HG02938 (cell line): ENCODE measurements at regions not wholly inside any gene's neighbourhood (a gene's known extent, or its start where the extent isn't known, plus 50 kb on each side); places are given as distances from the start of the nearest gene placed in this dataset.
"Not testable (repeated sequence)": the region's sequence is repeated elsewhere in the genome, so short reads cannot be mapped to it uniquely, and the experiment has no call there.

Experiments
- ATAC-seq: cut with Tn5 transposase; IDR thresholded peaks from one replicate; pipeline ENCODE4 v1.9.1; 2021; ENCODE audit warnings: mild to moderate bottlenecking, moderate library complexity; ENCODE audit not compliant: unreplicated experiment

DNA sequence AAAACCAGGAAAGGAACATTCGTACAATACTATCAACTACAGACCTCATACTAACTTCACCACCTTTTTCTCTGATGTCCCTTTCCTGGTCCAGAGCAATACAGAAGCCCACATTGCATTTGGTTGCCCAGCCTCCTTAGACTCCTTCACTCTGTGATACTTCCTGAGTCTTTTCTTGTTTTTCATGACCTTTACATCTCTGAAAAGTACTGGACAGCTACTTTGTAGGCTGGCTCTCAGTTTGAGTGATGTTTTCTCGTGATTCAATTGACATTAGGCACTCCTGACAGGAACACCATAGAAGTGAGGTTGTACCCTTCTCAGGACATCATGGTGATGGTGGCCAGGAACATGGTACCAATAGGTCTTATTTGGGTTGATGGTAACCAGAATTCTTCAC lies 185.9 kb upstream of the SLC39A10 start:
- ATAC-seq = no peak

DNA sequence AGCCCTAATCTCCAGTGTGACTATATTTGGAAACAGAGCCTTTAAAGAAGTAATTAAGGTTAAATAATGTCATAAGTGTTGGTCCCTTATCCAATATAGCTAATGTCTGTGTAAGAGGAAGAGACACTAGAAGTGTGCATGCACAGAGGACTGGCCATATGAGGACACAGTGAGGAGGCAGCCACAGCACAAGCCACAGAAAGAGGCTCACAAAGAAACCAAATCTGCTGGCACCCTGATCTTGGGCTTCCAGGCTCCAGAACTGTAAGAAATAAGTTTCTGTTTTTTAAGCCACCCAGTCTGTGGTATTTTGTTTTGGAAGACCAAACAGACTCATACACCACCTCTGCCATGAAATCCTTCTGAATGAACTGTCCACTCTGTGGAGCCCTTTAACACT lies 186.4 kb upstream of the SLC39A10 start:
- ATAC-seq = no peak

GRCh38 chr2:195468771-195469170 lies 188.3 kb upstream of the SLC39A10 start:
- ATAC-seq = peak; percentile 86

GRCh38 chr2:195466427-195466826 lies 190.6 kb upstream of the SLC39A10 start:
- no peak for ATAC-seq

GRCh38 chr2:195461010-195461409 lies 196.0 kb upstream of the SLC39A10 start:
- ATAC-seq = no peak

DNA sequence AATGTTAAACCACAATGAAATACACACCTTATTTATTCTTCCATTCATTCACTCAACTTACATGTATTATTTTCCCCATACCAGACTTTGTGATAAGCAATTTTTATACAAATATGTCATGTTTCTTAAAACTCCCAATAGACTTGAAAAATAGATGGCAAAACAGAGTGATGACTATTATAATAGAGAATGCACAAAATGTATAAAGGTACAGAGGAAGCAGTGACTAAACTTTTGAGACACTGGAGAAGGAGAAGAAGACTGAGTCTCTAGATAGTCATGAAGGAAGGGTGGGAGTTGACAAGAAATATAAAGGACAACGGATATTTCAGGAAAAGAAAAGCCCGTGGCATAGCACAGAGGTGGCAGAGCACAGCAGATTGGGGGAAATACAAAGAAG lies 198.1 kb upstream of the SLC39A10 start:
- no peak for ATAC-seq

DNA sequence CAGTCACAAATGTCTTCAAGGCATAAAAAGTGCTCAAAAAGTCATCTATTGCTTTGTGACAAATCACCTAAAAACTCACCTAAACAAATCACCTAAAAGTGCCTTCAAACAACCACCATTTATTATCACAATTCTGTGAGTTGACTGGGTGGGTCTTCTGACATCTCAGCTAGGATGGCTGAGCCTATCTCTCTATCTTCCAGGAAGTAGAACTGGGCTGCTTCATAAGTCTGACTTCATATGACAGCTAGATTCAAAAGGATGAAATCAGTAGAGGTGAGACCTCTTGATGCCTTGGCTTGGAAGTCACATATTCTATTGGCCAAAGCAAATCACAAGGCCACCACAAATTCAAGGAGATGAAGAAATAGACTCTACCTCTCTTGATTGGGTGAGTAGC lies 199.2 kb upstream of the SLC39A10 start:
- no peak for ATAC-seq

DNA sequence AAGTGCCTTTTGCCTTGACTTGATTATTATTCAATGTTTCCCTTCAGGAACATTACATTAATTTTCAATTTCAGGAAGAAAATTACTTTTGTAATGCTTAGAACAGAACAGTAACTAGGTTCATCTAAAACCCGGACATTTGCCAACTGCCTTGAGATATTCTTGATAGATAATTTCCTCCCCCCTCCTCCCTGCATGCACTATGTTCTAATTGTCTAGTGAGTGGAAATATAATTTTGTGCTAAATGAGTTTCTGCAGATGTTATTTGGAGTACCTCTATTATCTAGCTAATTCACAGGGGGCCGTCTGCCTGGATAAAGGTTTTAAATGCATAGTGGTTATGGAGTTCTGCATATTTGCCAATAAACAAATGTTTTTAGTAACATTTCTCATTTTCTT lies 200.3 kb upstream of the SLC39A10 start:
- ATAC-seq = no peak

GRCh38 chr2:195451160-195451559 lies 205.9 kb upstream of the SLC39A10 start:
- no peak for ATAC-seq

GRCh38 chr2:195450552-195451113 lies 206.4 kb upstream of the SLC39A10 start:
- ATAC-seq = no peak

- ATAC-seq = no peak
Measured at GRCh38 chr2:195447323-195447975, 209.6 kb upstream of the SLC39A10 start.

DNA sequence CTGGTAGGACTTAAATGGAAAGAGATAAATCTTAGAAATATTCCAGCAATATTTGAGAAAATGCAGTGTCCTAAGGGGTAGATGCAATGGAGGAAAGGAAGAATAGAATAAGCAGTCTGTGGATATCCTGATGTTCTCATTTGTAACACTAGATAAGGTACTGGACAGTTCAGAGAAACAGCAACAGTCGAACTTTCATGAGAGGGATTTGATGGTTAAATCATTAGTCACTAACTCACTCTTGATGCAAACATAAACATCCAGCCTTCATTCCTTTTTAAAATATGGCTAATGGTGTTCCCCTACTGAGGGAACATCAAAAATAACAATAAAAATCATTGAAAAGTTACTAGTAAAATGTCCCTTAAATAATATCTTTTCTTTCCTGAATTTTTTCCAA lies 211.4 kb upstream of the SLC39A10 start:
- no peak for ATAC-seq

DNA sequence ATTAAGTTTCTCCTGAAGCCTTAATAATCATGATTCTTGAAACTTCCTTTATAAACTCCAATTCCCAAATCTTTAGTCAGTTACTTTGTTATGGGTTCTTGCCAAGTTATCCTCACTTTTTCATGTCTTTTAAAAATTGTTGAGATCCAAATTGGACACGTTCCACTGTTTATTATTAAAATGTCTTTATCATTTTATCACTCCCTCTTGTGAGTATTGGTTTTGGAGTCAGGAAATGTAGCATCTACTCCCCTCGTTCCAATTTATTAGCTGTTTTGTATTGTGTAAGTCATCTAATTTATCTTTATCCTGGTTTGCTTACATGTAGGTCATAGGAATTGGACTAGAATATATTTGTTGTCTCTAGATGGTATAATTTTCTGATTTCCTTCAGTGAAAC lies 213.1 kb upstream of the SLC39A10 start:
- no peak for ATAC-seq

- ATAC-seq = no peak
Measured at GRCh38 chr2:195442458-195443175, 214.4 kb upstream of the SLC39A10 start.

DNA sequence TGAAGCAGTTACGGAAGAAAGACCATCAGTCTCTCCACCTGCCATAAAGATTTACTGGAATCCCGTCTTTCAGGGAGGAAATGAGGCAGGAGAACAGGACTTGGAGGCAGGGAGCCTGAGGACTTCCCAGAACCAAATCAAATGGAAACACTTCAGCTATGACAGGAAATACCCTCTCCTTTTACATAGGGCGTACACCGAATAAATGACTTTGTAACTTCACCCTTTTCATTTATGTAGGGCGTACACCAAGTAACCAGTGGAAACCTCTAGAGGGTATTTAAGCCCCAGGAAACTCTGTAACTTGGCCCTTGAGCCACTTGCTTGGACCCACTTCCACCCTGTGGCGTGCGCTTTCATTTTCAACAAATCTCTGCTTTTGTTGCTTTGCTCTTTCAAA lies 218.3 kb upstream of the SLC39A10 start:
- ATAC-seq = no peak

DNA sequence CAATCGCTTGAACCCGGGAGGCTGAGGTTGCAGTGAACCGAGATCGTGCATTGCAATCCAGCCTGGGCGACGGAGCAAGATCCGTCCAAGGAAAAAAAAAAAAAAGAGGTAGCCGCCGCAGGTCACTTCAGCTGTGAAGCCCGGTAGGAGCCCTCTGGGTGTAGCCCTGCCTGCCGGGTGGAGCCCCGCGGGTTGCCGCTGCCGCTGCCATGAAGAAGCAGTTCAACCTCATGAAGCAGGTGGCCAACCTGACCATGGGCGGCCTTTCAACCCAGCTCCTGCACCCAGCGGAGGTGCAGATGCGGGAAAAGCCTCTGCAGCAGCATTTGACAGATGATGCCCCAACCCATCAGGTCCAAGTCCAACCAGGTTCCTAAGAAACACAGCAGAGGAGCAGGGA lies 219.5 kb upstream of the SLC39A10 start:
- ATAC-seq = no peak

DNA sequence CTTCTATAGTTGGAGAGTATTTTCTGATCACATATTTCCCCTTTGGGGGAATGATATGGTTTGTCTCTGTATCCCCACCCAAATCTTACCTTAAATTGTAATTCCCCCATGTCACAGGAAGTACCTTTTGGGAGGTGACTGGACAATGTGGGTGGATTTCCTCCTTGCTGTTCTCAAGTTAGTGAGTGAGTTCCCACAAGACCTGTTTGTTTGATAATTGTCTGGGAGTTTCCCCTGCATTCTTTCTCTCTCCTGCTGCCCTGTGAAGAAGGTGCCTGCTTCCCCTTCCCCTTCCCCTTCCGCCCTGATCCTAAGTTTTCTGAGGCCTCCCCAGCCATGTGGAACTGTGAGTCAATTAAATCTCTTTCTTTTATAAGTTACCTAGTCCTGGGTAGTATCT lies 222.7 kb upstream of the SLC39A10 start:
- no peak for ATAC-seq

DNA sequence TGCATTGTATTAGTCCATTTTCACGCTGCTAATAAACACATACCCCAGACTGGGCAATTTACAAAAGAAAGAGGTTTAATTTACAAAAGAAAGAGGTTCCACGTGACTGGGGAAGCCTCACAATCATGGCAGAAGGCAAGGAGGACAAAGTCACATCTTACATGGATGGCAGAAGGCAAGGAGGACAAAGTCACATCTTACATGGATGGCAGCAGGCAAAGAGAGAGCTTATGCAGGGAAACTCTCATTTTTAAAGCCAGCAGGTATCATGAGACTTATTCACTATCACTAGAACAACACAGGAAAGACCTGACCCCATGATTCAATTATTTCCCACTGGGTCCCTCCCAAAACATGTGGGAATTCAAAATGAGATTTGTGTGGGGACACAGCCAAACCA lies 223.3 kb upstream of the SLC39A10 start:
- not testable (repeated sequence) for ATAC-seq

DNA sequence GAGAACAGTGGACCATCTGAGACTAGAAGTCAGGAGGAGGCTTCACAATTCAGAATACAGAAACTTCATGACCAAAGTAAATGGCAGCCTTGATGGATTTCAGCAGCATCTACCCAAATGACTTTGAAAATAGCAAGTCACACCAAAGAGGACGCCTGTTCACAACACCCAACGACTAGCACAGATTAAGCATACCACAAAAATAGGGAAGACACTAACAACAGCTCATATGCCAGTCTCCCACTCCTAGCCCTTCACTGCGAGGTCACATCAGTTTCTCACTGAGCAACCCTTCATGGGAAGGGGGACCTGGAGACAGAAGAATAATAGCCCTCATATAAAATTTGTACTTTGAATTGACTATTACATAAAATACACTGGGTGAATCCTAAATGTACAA lies 228.4 kb upstream of the SLC39A10 start:
- ATAC-seq = no peak

GRCh38 chr2:195425328-195425727 lies 231.7 kb upstream of the SLC39A10 start:
- no peak for ATAC-seq

GRCh38 chr2:195419033-195419432 lies 238.0 kb upstream of the SLC39A10 start:
- ATAC-seq = no peak

DNA sequence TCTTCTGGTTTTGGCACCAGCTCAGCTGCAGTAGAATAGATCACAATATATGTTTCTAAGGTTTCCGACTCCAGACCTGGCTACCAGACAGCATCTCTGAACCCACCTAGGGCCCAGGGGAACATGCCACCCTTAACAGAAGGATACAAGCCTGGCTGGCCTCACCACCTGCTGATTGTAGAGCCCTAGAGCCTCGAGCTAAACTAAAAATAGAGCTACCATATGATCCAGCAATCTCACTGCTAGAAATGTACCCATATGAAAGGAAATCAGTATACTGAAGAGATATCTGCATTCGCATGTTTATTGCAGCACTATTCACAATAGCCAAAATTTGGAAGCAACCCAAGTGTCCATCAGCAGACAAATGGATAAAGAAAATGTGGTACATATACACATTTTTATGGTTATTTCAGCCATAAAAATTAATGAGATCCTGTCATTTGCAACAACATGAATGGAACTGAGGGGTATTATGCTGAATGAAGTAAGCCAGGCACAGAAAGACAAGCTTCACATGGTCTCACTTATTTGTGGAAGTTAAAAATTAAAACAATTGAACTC lies 242.4 kb upstream of the SLC39A10 start:
- no peak for ATAC-seq
